HCT116 (cell line): ENCODE measurements at regions not wholly inside any gene's neighbourhood (a gene's known extent, or its start where the extent isn't known, plus 50 kb on each side); places are given as distances from the start of the nearest gene placed in this dataset.

Experiments
- ATAC-seq: fragments of 200-7000 bp; cut with Tn5 transposase; 2 replicates; pipeline ENCODE4 v1.9.1; 2020; ENCODE audit warnings: mild to moderate bottlenecking, moderate library complexity
- BruUV-seq: library from RNA; stranded (reverse); fragments of 400-500 nt; replicated peaks from 2 replicates; lab custom pipeline; 2021; lab: Mats Ljungman, UMichigan
- CTCF ChIA-PET: fragments of 300-600 bp; sonication (Branson Sonifier 250); formaldehyde crosslinking; loops from one replicate; lab custom pipeline; 2021; ENCODE audit warnings: antibody characterized with exemption; lab: Charles Lee
- POLR2A ChIA-PET: fragments of 300-600, 350-600 bp; sonication (Branson Sonifier 250); formaldehyde crosslinking; loops from one replicate; lab custom pipeline; 2021; ENCODE audit warnings: antibody characterized with exemption; lab: Charles Lee
- RAD21 ChIA-PET, 2 experiments: fragments of 300-600 bp; sonication (Branson Sonifier 250); formaldehyde crosslinking; loops; one replicate each; lab custom pipeline; 2023; ENCODE audit warnings: low total read pairs in 2 of 2; ENCODE audit not compliant: uncharacterized antibody in 2 of 2, unreplicated experiment in 2 of 2, low non-redundant PET in 1 of 2; lab: Charles Lee
- DNase-seq: peaks from one replicate; pipeline ENCODE4 v3.0.0-alpha.2; 2010; ENCODE audit warnings: low read depth, low spot score
- H2AFZ ChIP-seq: fragments of 200-600 bp; shearing (Covaris generic), sonication (generic); 2 replicates; pipeline ENCODE4 v1.6.1; 2017; ENCODE audit warnings: low read depth, mixed run types, mixed read lengths, antibody characterized with exemption, low read length; ENCODE audit not compliant: poor library complexity, severe bottlenecking
- H3K27ac ChIP-seq: 2 replicates; pipeline ENCODE4 v1.5.1; 2012; ENCODE audit warnings: low read depth, low read length
- H3K27me3 ChIP-seq: fragments of 200-600 bp; sonication (generic); 2 replicates; pipeline ENCODE4 v1.6.1; 2016; ENCODE audit warnings: mixed run types, low read length, mixed read lengths; ENCODE audit not compliant: insufficient read depth
- H3K36me3 ChIP-seq, 2 experiments: fragments of 200-500 bp in 1 of 2; fragments of 200-600 bp in 1 of 2; sonication (Bioruptor generic) in 1 of 2; sonication (generic) in 1 of 2; 2 replicates each; pipeline versions ENCODE4 v1.5.1 to v1.6.1; 2014 to 2016; ENCODE audit warnings: low read length in 2 of 2, inconsistent platforms in 1 of 2, mixed read lengths in 1 of 2, mixed run types in 1 of 2; ENCODE audit not compliant: insufficient read depth in 2 of 2, control insufficient read depth in 1 of 2
- H3K4me1 ChIP-seq, 2 experiments: fragments of 200-600 bp in 1 of 2; sonication (generic) in 1 of 2; 2 replicates each; pipeline versions ENCODE4 v1.5.1 to v1.6.1; 2012 to 2017; ENCODE audit warnings: low read length in 2 of 2, inconsistent platforms in 1 of 2, mild to moderate bottlenecking in 1 of 2, mixed read lengths in 1 of 2, mixed run types in 1 of 2, moderate library complexity in 1 of 2; ENCODE audit not compliant: insufficient read depth in 2 of 2, control insufficient read depth in 1 of 2
- H3K4me2 ChIP-seq: fragments of 200-600 bp; sonication (generic); 2 replicates; pipeline ENCODE4 v1.6.1; 2017; ENCODE audit warnings: mixed run types, low read length, mixed read lengths
- H3K4me3 ChIP-seq, 2 experiments: fragments of 200-600 bp in 1 of 2; sonication (generic) in 1 of 2; replicated peaks in 1 of 2; 2 replicates each; pipeline ENCODE4 v1.5.1; 2011 to 2016; ENCODE audit warnings: low read length in 2 of 2, control low read depth in 1 of 2, low read depth in 1 of 2, mild to moderate bottlenecking in 1 of 2, mixed read lengths in 1 of 2, mixed run types in 1 of 2
- H3K79me2 ChIP-seq: fragments of 200-600 bp; sonication (generic); 2 replicates; pipeline ENCODE4 v1.6.1; 2017; ENCODE audit warnings: mild to moderate bottlenecking, mixed run types, low read length, moderate library complexity, mixed read lengths; ENCODE audit not compliant: insufficient read depth
- H3K9ac ChIP-seq: fragments of 200-600 bp; sonication (generic); 2 replicates; pipeline ENCODE4 v1.6.1; 2016; ENCODE audit warnings: low read length, mixed read lengths
- H3K9me2 ChIP-seq: fragments of 200-600 bp; sonication (generic), shearing (Covaris generic); 2 replicates; pipeline ENCODE4 v1.6.1; 2017; ENCODE audit warnings: mixed run types, mild to moderate bottlenecking, moderate library complexity; ENCODE audit not compliant: insufficient read depth
- H3K9me3 ChIP-seq, 2 experiments: fragments of 200-500 bp in 1 of 2; fragments of 200-600 bp in 1 of 2; sonication (Bioruptor generic) in 1 of 2; sonication (generic) in 1 of 2; 2 replicates each; pipeline ENCODE4 v1.6.1; 2014 to 2017; ENCODE audit warnings: low read length in 2 of 2, mixed read lengths in 2 of 2, inconsistent platforms in 1 of 2, low read depth in 1 of 2, mild to moderate bottlenecking in 1 of 2, mixed run types in 1 of 2, moderate library complexity in 1 of 2; ENCODE audit not compliant: control insufficient read depth in 1 of 2, insufficient read depth in 1 of 2
- H4K20me1 ChIP-seq: fragments of 200-600 bp; sonication (generic), shearing (Covaris generic); 2 replicates; pipeline ENCODE4 v1.6.1; 2017; ENCODE audit warnings: mixed run types, mild to moderate bottlenecking, moderate library complexity; ENCODE audit not compliant: insufficient read depth
- ATF3 ChIP-seq: IDR thresholded peaks from 2 replicates; pipeline ENCODE4 v1.6.1; 2012
- CBX3 ChIP-seq: IDR thresholded peaks from 2 replicates; pipeline ENCODE4 v1.6.1; 2012; ENCODE audit warnings: low read depth
- CEBPB ChIP-seq: IDR thresholded peaks from 2 replicates; pipeline ENCODE4 v1.6.1; 2012; ENCODE audit warnings: low read depth
- EGR1 ChIP-seq: IDR thresholded peaks from 2 replicates; pipeline ENCODE4 v1.6.1; 2012; ENCODE audit warnings: low read depth
- ELF1 ChIP-seq: IDR thresholded peaks from 2 replicates; pipeline ENCODE4 v1.6.1; 2012; ENCODE audit warnings: low read depth, borderline replicate concordance
- EZH2 ChIP-seq: fragments of 200-600 bp; sonication (generic); IDR thresholded peaks from 2 replicates; pipeline ENCODE4 v1.6.1; 2017; ENCODE audit warnings: antibody characterized with exemption, mixed run types
- EZH2phosphoT487 ChIP-seq: fragments of 200-600 bp; IDR thresholded peaks from 2 replicates; pipeline ENCODE4 v1.6.1; 2018; ENCODE audit warnings: antibody characterized with exemption, borderline replicate concordance
- FOSL1 ChIP-seq: IDR thresholded peaks from 2 replicates; pipeline ENCODE4 v1.6.1; 2012; ENCODE audit warnings: low read depth
- JUND ChIP-seq: IDR thresholded peaks from 2 replicates; pipeline ENCODE4 v1.6.1; 2012
- MAX ChIP-seq: IDR thresholded peaks from 2 replicates; pipeline ENCODE4 v1.6.1; 2012
- POLR2A ChIP-seq: IDR thresholded peaks from 2 replicates; pipeline ENCODE4 v1.7.0; 2011; ENCODE audit warnings: borderline replicate concordance; ENCODE audit not compliant: insufficient read depth, insufficient read length; ENCODE audit errors: extremely low read depth
- POLR2AphosphoS5 ChIP-seq: IDR thresholded peaks from 2 replicates; pipeline ENCODE4 v1.6.1; 2011; ENCODE audit warnings: mild to moderate bottlenecking, low read depth, low read length, moderate library complexity
- RAD21 ChIP-seq: IDR thresholded peaks from 2 replicates; pipeline ENCODE4 v1.6.1; 2012; ENCODE audit warnings: low read depth, mild to moderate bottlenecking
- REST ChIP-seq: IDR thresholded peaks from 2 replicates; pipeline ENCODE4 v1.6.1; 2012; ENCODE audit warnings: low read depth
- SIN3A ChIP-seq: IDR thresholded peaks from 2 replicates; pipeline ENCODE4 v1.6.1; 2012; ENCODE audit warnings: low read depth
- SP1 ChIP-seq: IDR thresholded peaks from 2 replicates; pipeline ENCODE4 v1.6.1; 2012; ENCODE audit warnings: low read depth
- TCF7L2 ChIP-seq: IDR thresholded peaks from 2 replicates; pipeline ENCODE4 v1.7.0; 2011; ENCODE audit warnings: borderline replicate concordance, inconsistent platforms; ENCODE audit not compliant: insufficient read depth, insufficient read length; ENCODE audit errors: extremely low read depth
- YY1 ChIP-seq: IDR thresholded peaks from 2 replicates; pipeline ENCODE4 v1.6.1; 2011; ENCODE audit warnings: low read length, low read depth, moderate library complexity, mild to moderate bottlenecking; ENCODE audit not compliant: insufficient replicate concordance; ENCODE audit errors: extremely low read depth
- ZBTB33 ChIP-seq: IDR thresholded peaks from 2 replicates; pipeline ENCODE4 v1.6.1; 2011; ENCODE audit warnings: mild to moderate bottlenecking, low read length, moderate library complexity; ENCODE audit not compliant: insufficient replicate concordance; ENCODE audit errors: extremely low read depth
- ZFX ChIP-seq: fragments of 450-650 bp; IDR thresholded peaks from 2 replicates; pipeline ENCODE4 v1.6.1; 2017
- intact Hi-C: fragments of 100-400 bp; cut with micrococcal nuclease; formaldehyde crosslinking; loops from 2 replicates; pipeline ENCODE4 v1.10.0; 2022

GRCh38 chr2:131425231-131425941 is 50.5 kb upstream of the TUBA3D start:
- H4K20me1 ChIP-seq: no peaks in the 10 kb centered on the region
- RAD21 ChIA-PET: no interaction called here
- H3K4me3 ChIP-seq: no peak overlapping the region
- H3K27me3 ChIP-seq: peaks cover 25% of the 10 kb centered on the region
- H3K9me3 ChIP-seq: no peaks in the 10 kb centered on the region
- H3K79me2 ChIP-seq: no peaks in the 10 kb centered on the region
- BruUV-seq: no TSS peak
- no peaks in the 10 kb centered on the region for H3K36me3 ChIP-seq
- TF ChIP-seq REST (no peak), JUND (no peak), SP1 (no peak), SIN3A (no peak), FOSL1 (no peak), ELF1 (no peak), EZH2 (no peak), EZH2phosphoT487 (no peak), ATF3 (no peak), CEBPB (no peak), MAX (no peak), CBX3 (no peak), POLR2AphosphoS5 (no peak), POLR2A (no peak), YY1 (no peak), EGR1 (no peak), TCF7L2 (no peak), ZFX (no peak), ZBTB33 (no peak), RAD21 (no peak)
- no peak for DNase-seq
- no peak overlapping the region for H3K27ac ChIP-seq
- no peak overlapping the region for H2AFZ ChIP-seq
- no peak for ATAC-seq
- no peak overlapping the region for H3K4me2 ChIP-seq
- H3K9me2 ChIP-seq: no peaks in the 10 kb centered on the region
- POLR2A ChIA-PET: no interaction called here
- intact Hi-C loops: no loop called here
- no peak overlapping the region for H3K9ac ChIP-seq
- H3K4me1 ChIP-seq: no peaks in the 10 kb centered on the region
- CTCF ChIA-PET: no interaction called here
